ES-I3 (cell line): ENCODE measurements at regions not wholly inside any gene's neighbourhood (a gene's known extent, or its start where the extent isn't known, plus 50 kb on each side); places are given as distances from the start of the nearest gene placed in this dataset.
"Not testable (repeated sequence)": the region's sequence is repeated elsewhere in the genome, so short reads cannot be mapped to it uniquely, and the experiment has no call there.

Experiments used
- H3K36me3 ChIP-seq: 2 replicates; pipeline ENCODE4 v1.6.1; 2013; ENCODE audit warnings: mild to moderate bottlenecking, low read length, control low read depth, moderate library complexity; ENCODE audit not compliant: insufficient read depth
- H3K4me1 ChIP-seq: 2 replicates; pipeline ENCODE4 v1.6.1; 2013; ENCODE audit warnings: mild to moderate bottlenecking, control low read depth, low read length; ENCODE audit not compliant: insufficient read depth
- H3K9ac ChIP-seq: 2 replicates; pipeline ENCODE4 v1.6.1; 2013; ENCODE audit warnings: low read depth, mild to moderate bottlenecking, low read length, moderate library complexity
- H3K9me3 ChIP-seq: 2 replicates; pipeline ENCODE4 v1.6.1; 2013; ENCODE audit warnings: mild to moderate bottlenecking, low read length, moderate library complexity; ENCODE audit not compliant: control insufficient read depth, insufficient read depth

- H3K36me3 ChIP-seq = no peaks in the 10 kb centered on the region
- peaks cover 10% of the 10 kb centered on the region for H3K4me1 ChIP-seq
- peaks cover 4% of the 10 kb centered on the region for H3K9me3 ChIP-seq
- no peak overlapping the region for H3K9ac ChIP-seq
Measured at GRCh38 chr10:33655165-33655815, 320.8 kb upstream of the NRP1 start.

- H3K9me3 ChIP-seq = peaks cover 4% of the 10 kb centered on the region
- no peaks in the 10 kb centered on the region; the same call in 1 of the 2 replicates for H3K36me3 ChIP-seq
- 0 out of 2 replicates have a peak, but pooled peaks cover 1% of the 10 kb centered on the region for H3K4me1 ChIP-seq
- no peak overlapping the region for H3K9ac ChIP-seq
Measured at GRCh38 chr10:33653584-33654367, 319.3 kb upstream of the NRP1 start.

- Histone ChIP-seq H3K36me3 (no peaks in the 10 kb centered on the region; the same call in 1 of the 2 replicates), H3K9ac (no peak overlapping the region), H3K9me3 (peaks cover 4% of the 10 kb centered on the region), H3K4me1 (no peaks in the 10 kb centered on the region)
Measured at GRCh38 chr10:33652870-33653269, 318.4 kb upstream of the NRP1 start.

- H3K9ac ChIP-seq, H3K36me3 ChIP-seq, H3K4me1 ChIP-seq, H3K9me3 ChIP-seq: not testable (repeated sequence)
Measured at GRCh38 chr10:33650131-33650530, 315.7 kb upstream of the NRP1 start.

GRCh38 chr10:33643042-33643441 is 308.6 kb upstream of the NRP1 start:
- Histone ChIP-seq H3K4me1 (no peaks in the 10 kb centered on the region), H3K9ac (no peak overlapping the region), H3K9me3 (no peaks in the 10 kb centered on the region), H3K36me3 (no peaks in the 10 kb centered on the region)

- no peaks in the 10 kb centered on the region for H3K36me3 ChIP-seq
- no peaks in the 10 kb centered on the region for H3K9me3 ChIP-seq
- no peak overlapping the region for H3K9ac ChIP-seq
- H3K4me1 ChIP-seq = no peaks in the 10 kb centered on the region
Measured at GRCh38 chr10:33638891-33639290, 304.4 kb upstream of the NRP1 start.

- H3K9me3 ChIP-seq = no peaks in the 10 kb centered on the region
- no peaks in the 10 kb centered on the region for H3K36me3 ChIP-seq
- no peak overlapping the region for H3K9ac ChIP-seq
- H3K4me1 ChIP-seq = no peaks in the 10 kb centered on the region
Measured at GRCh38 chr10:33638374-33638773, 303.9 kb upstream of the NRP1 start.

- H3K9ac ChIP-seq = no peak overlapping the region
- H3K36me3 ChIP-seq = no peaks in the 10 kb centered on the region
- H3K4me1 ChIP-seq = no peaks in the 10 kb centered on the region
- no peaks in the 10 kb centered on the region for H3K9me3 ChIP-seq
Measured at GRCh38 chr10:33635967-33636515, 301.6 kb upstream of the NRP1 start.

- no peaks in the 10 kb centered on the region for H3K36me3 ChIP-seq
Measured at GRCh38 chr10:33632432-33632831, 298.0 kb upstream of the NRP1 start.

GRCh38 chr10:33631991-33632390 is 297.5 kb upstream of the NRP1 start:
- Histone ChIP-seq H3K4me1 (no peaks in the 10 kb centered on the region), H3K9me3 (no peaks in the 10 kb centered on the region), H3K36me3 (no peaks in the 10 kb centered on the region), H3K9ac (no peak overlapping the region)

More at GRCh38 chr10:33632432-33632831, 298.0 kb upstream of the NRP1 start:
- Histone ChIP-seq H3K9ac (no peak overlapping the region), H3K9me3 (no peaks in the 10 kb centered on the region), H3K4me1 (no peaks in the 10 kb centered on the region)

GRCh38 chr10:33630761-33631160 is 296.3 kb upstream of the NRP1 start:
- no peaks in the 10 kb centered on the region for H3K9me3 ChIP-seq
- H3K36me3 ChIP-seq = no peaks in the 10 kb centered on the region
- H3K4me1 ChIP-seq = no peaks in the 10 kb centered on the region
- H3K9ac ChIP-seq = no peak overlapping the region

- Histone ChIP-seq H3K9ac (no peak overlapping the region), H3K36me3 (no peaks in the 10 kb centered on the region), H3K4me1 (no peaks in the 10 kb centered on the region), H3K9me3 (no peaks in the 10 kb centered on the region)
Measured at GRCh38 chr10:33627611-33628010, 293.1 kb upstream of the NRP1 start.

- Histone ChIP-seq H3K36me3 (no peaks in the 10 kb centered on the region), H3K9me3 (no peaks in the 10 kb centered on the region), H3K9ac (no peak overlapping the region), H3K4me1 (no peaks in the 10 kb centered on the region)
Measured at GRCh38 chr10:33626798-33627466, 292.5 kb upstream of the NRP1 start.

- Histone ChIP-seq H3K9ac (no peak overlapping the region), H3K36me3 (no peaks in the 10 kb centered on the region), H3K9me3 (no peaks in the 10 kb centered on the region), H3K4me1 (no peaks in the 10 kb centered on the region)
Measured at GRCh38 chr10:33623669-33624068, 289.2 kb upstream of the NRP1 start.
